Gastroesophageal sphincter (tissue), 3 donors: ENCODE measurements at regions not wholly inside any gene's neighbourhood (a gene's known extent, or its start where the extent isn't known, plus 50 kb on each side); places are given as distances from the start of the nearest gene placed in this dataset.

Experiments
- CTCF ChIP-seq, 4 experiments: fragments of 200-600 bp in 2 of 4; fragments of 450-650 bp in 2 of 4; sonication (generic) in 1 of 4; IDR thresholded peaks; one replicate each; pipeline ENCODE4 v1.5.1; 2017 to 2019; ENCODE audit warnings: antibody characterized with exemption in 4 of 4, mild to moderate bottlenecking in 2 of 4, moderate library complexity in 2 of 4
- EP300 ChIP-seq: sonication (generic); formaldehyde crosslinking; IDR thresholded peaks from one replicate; pipeline ENCODE4 v1.6.1; 2017; ENCODE audit warnings: antibody characterized with exemption, mild to moderate bottlenecking
- POLR2A ChIP-seq, 2 donors: fragments of 450-650 bp; IDR thresholded peaks; one replicate each; pipeline ENCODE4 v1.6.1; 2017; ENCODE audit warnings: antibody characterized with exemption in 2 of 2, mild to moderate bottlenecking in 2 of 2, moderate library complexity in 1 of 2
- POLR2AphosphoS5 ChIP-seq: sonication (generic); formaldehyde crosslinking; IDR thresholded peaks from one replicate; pipeline ENCODE4 v1.6.1; 2017; ENCODE audit warnings: antibody characterized with exemption

- TF ChIP-seq POLR2AphosphoS5 = no peak
- TF ChIP-seq POLR2A (IDR thresholded peaks at IDR 0.05) = no peak
- no peak for TF ChIP-seq CTCF (IDR thresholded peaks at IDR 0.05)
- TF ChIP-seq EP300 = no peak
These were observed 148.4 kb upstream of the FBXL4 start for GRCh38 chr6:99096170-99096569.
